Stimulated activated naive B cell treated with anti-CD40 and anti-IgM and Interleukin-4, amounts not matched to agents 10 μg/mL and 1 μg/mL and 100 μg/mL, for 72 hours (primary cell): ENCODE measurements at regions not wholly inside any gene's neighbourhood (a gene's known extent, or its start where the extent isn't known, plus 50 kb on each side); places are given as distances from the start of the nearest gene placed in this dataset.
"Not testable (repeated sequence)": the region's sequence is repeated elsewhere in the genome, so short reads cannot be mapped to it uniquely, and the experiment has no call there.

Experiments used
- ATAC-seq, 2 donors: fragments of 150-1000 bp; cut with Tn5 transposase; replicated peaks; 2 replicates each; pipeline ENCODE4 v1.10.0; 2021; ENCODE audit warnings: moderate library complexity in 1 of 2
- DNase-seq: peaks from one replicate; pipeline ENCODE4 v3.0.0; 2021
- H3K27ac Mint-ChIP-seq: one replicate; pipeline ENCODE4 v1.8.0; 2022; ENCODE audit warnings: mild to moderate bottlenecking, mixed read lengths
- H3K27me3 Mint-ChIP-seq, 2 donors: one replicate each; pipeline ENCODE4 v1.8.0; 2022; ENCODE audit warnings: mixed read lengths in 2 of 2
- H3K36me3 Mint-ChIP-seq, 2 donors: one replicate each; pipeline ENCODE4 v1.8.0; 2022; ENCODE audit warnings: mixed read lengths in 2 of 2, mild to moderate bottlenecking in 1 of 2
- H3K4me1 Mint-ChIP-seq, 2 donors: one replicate each; pipeline ENCODE4 v1.8.0; 2022; ENCODE audit warnings: mixed read lengths in 2 of 2, mild to moderate bottlenecking in 1 of 2
- H3K4me3 Mint-ChIP-seq, 2 donors: one replicate each; pipeline ENCODE4 v1.8.0; 2022; ENCODE audit warnings: mild to moderate bottlenecking in 2 of 2, mixed read lengths in 2 of 2, moderate library complexity in 1 of 2
- H3K9me3 Mint-ChIP-seq, 2 donors: one replicate each; pipeline ENCODE4 v1.8.0; 2022; ENCODE audit warnings: mixed read lengths in 2 of 2, mild to moderate bottlenecking in 1 of 2

DNA sequence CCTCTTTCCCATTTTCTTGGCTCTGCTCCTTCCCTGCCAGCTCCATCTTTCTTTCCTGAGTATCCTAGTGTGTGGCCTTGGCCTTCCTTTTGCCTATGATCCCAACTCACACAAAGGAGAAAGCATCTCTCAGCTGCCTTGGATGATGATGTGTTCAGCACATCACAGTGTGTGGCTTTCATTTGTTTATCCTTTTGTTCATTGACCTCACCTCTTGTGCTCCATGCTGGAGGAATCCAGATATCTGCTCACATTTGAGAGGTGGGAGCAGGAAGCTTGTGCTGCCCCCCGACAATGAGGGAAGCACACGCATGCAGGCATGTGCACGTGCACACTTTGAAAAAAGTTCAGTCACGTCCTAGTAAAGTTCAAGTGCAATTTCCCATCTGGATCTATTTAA is 131.0 kb downstream of the SMIM20 start:
- Mint-ChIP-seq H3K4me3 (no peak overlapping the region), H3K36me3 (no peaks in the 10 kb centered on the region), H3K27me3 (peaks cover 34 to 39% of the 10 kb centered on the region in 2 donors), H3K4me1 (peaks cover 4% of the 10 kb centered on the region in 2 donors), H3K27ac (no peak overlapping the region), H3K9me3 (peaks cover 0 to 2% of the 10 kb centered on the region in 2 donors)
- no peak for ATAC-seq
- DNase-seq = no peak

- peaks cover 34 to 49% of the 10 kb centered on the region in 2 donors for H3K27me3 Mint-ChIP-seq
- no peaks in the 10 kb centered on the region for H3K9me3 Mint-ChIP-seq
- DNase-seq = no peak
Measured at GRCh38 chr4:26047795-26048194, 133.8 kb downstream of the SMIM20 start.

DNA sequence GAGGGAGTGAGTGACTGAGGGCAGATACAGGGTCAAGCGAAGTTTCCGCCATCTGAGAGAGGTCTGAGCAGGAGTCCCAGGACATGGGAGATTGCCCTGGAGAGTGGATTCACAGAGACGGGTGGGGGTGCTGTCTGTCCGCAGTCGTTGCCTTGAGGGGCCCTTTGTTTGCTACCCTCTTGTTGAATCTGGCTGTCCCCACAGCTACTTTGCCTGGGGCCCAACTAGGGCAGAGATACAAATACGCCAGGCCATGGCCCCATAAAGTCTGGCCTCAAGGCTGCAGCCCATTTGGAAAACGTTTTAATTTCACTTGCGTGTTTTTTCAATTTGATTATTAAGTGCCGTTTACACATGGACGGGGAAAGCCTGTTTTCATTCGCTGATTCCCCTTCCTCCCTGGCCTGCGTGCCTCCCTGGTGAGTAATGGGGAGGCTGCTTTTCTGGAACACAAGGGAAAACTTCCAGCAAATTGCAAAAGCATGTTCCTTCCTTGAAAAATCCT is 134.4 kb downstream of the SMIM20 start:
- DNase-seq = no peak
- Mint-ChIP-seq H3K36me3 (no peaks in the 10 kb centered on the region), H3K27me3 (peaks cover 32 to 48% of the 10 kb centered on the region in 2 donors), H3K27ac (no peak overlapping the region), H3K4me3 (no peak overlapping the region), H3K9me3 (no peaks in the 10 kb centered on the region), H3K4me1 (peaks cover 4 to 12% of the 10 kb centered on the region in 2 donors)
- ATAC-seq = no peak

More at GRCh38 chr4:26047795-26048194, 133.8 kb downstream of the SMIM20 start:
- ATAC-seq = no peak
- Mint-ChIP-seq H3K4me1 (peaks cover 4 to 9% of the 10 kb centered on the region in 2 donors), H3K4me3 (no peak overlapping the region), H3K27ac (no peak overlapping the region), H3K36me3 (no peaks in the 10 kb centered on the region)

GRCh38 chr4:26048950-26049349 is 134.9 kb downstream of the SMIM20 start:
- H3K27ac Mint-ChIP-seq = no peak overlapping the region
- peaks cover 4 to 12% of the 10 kb centered on the region in 2 donors for H3K4me1 Mint-ChIP-seq
- DNase-seq (no peak), ATAC-seq (no peak)
- H3K36me3 Mint-ChIP-seq = no peaks in the 10 kb centered on the region
- H3K4me3 Mint-ChIP-seq = no peak overlapping the region
- peaks cover 0 to under 1% of the 10 kb centered on the region in 2 donors for H3K9me3 Mint-ChIP-seq
- H3K27me3 Mint-ChIP-seq = peaks cover 30 to 44% of the 10 kb centered on the region in 2 donors

DNA sequence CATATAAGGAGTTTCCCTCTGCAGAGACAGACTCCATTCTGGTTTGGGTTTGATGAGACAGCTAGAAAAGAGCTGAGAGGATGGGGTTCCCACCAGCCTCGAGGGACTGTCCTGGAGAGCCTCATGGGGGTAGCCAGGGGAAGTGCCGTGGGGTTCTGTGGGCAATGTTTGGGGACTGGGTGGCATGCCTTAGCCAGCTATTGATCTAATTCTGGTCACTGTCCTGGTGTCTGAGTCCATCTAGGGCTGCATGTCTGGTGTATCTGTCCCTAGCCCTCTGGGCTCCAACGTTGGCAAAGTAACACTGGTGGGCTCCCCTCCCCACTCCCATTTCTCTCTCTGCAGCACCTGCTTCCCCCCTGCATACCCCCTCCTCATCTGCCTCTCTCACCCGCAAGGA is 135.4 kb downstream of the SMIM20 start:
- ATAC-seq (peak in 1 of 2 donors; percentile 39), DNase-seq (no peak)
- peaks cover 0 to 4% of the 10 kb centered on the region in 2 donors for H3K9me3 Mint-ChIP-seq
- H3K36me3 Mint-ChIP-seq = no peaks in the 10 kb centered on the region
- H3K4me3 Mint-ChIP-seq = no peak overlapping the region
- H3K27me3 Mint-ChIP-seq = peaks cover 30 to 43% of the 10 kb centered on the region in 2 donors
- H3K27ac Mint-ChIP-seq = peak overlapping the region; percentile 33
- peaks cover 4 to 12% of the 10 kb centered on the region in 2 donors for H3K4me1 Mint-ChIP-seq

- no peaks in the 10 kb centered on the region for H3K36me3 Mint-ChIP-seq
- H3K27ac Mint-ChIP-seq = no peak overlapping the region
- no peak overlapping the region for H3K4me3 Mint-ChIP-seq
- ATAC-seq = peak in 1 of 2 donors; percentile 31
- peaks cover 0 to 8% of the 10 kb centered on the region in 2 donors for H3K9me3 Mint-ChIP-seq
- H3K4me1 Mint-ChIP-seq = peaks cover 4 to 10% of the 10 kb centered on the region in 2 donors
- peaks cover 25 to 38% of the 10 kb centered on the region in 2 donors for H3K27me3 Mint-ChIP-seq
- no peak for DNase-seq
Measured at GRCh38 chr4:26050212-26050643, 136.2 kb downstream of the SMIM20 start.

- Mint-ChIP-seq H3K36me3 (no peaks in the 10 kb centered on the region), H3K9me3 (peaks cover 0 to 8% of the 10 kb centered on the region in 2 donors), H3K4me1 (peaks cover 4 to 10% of the 10 kb centered on the region in 2 donors), H3K27me3 (peaks cover 25 to 38% of the 10 kb centered on the region in 2 donors), H3K27ac (no peak overlapping the region), H3K4me3 (no peak overlapping the region)
- DNase-seq (no peak), ATAC-seq (no peak)
Measured at GRCh38 chr4:26050671-26051070, 136.7 kb downstream of the SMIM20 start.

DNA sequence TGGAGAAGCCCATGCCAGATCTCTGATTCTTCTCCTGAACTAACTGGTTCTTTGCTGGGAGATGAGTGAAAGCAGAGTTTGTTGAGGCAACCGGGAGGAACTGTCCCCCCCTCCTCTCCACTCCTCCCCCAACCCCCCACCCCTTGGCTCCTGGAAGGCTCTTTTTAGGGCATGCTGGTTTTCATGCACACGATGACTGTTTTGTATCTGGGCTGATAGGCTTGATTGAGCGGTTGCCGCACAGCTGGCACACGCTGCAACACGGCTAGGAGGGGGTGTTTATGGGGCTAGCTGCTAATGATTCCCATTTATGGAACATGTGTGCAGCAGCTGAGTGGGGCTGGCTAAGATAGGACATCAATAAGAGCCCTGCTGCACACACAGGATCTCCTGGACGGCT is 137.2 kb downstream of the SMIM20 start:
- no peaks in the 10 kb centered on the region for H3K36me3 Mint-ChIP-seq
- H3K4me3 Mint-ChIP-seq = no peak overlapping the region
- peaks cover 4 to 10% of the 10 kb centered on the region in 2 donors for H3K4me1 Mint-ChIP-seq
- DNase-seq (no peak), ATAC-seq (no peak)
- peaks cover 27 to 35% of the 10 kb centered on the region in 2 donors for H3K27me3 Mint-ChIP-seq
- H3K27ac Mint-ChIP-seq = no peak overlapping the region
- H3K9me3 Mint-ChIP-seq = peaks cover 0 to 8% of the 10 kb centered on the region in 2 donors

GRCh38 chr4:26052663-26053541 is 138.9 kb downstream of the SMIM20 start:
- no peak for DNase-seq
- H3K9me3 Mint-ChIP-seq = peaks cover 0 to 8% of the 10 kb centered on the region in 2 donors
- peaks cover 4 to 10% of the 10 kb centered on the region in 2 donors for H3K4me1 Mint-ChIP-seq
- H3K27ac Mint-ChIP-seq = no peak overlapping the region
- no peaks in the 10 kb centered on the region for H3K36me3 Mint-ChIP-seq
- H3K4me3 Mint-ChIP-seq = no peak overlapping the region
- peaks cover 25 to 34% of the 10 kb centered on the region in 2 donors for H3K27me3 Mint-ChIP-seq
- ATAC-seq = no peak

DNA sequence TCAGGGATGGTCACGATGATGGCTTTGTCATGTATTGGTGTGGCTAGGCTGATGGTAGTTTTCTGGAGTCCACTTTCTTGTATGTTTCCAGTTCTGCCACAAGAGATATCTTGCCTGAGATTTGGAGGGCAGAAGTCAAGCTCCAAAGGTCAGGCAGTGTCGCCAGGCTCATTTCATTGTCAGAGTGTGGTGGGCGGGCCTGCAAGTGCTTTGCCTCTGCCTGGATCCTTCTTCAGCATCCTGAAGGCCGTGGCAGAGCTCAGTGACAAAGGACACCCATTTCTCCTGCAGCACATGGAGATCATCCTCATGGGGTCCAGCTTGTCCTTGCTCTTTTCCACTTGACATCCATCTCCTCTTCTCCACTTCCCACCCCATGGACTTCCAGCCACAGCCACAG is 139.7 kb downstream of the SMIM20 start:
- H3K27ac Mint-ChIP-seq = no peak overlapping the region
- no peaks in the 10 kb centered on the region for H3K36me3 Mint-ChIP-seq
- ATAC-seq (no peak), DNase-seq (no peak)
- no peak overlapping the region for H3K4me3 Mint-ChIP-seq
- H3K27me3 Mint-ChIP-seq = peaks cover 21 to 31% of the 10 kb centered on the region in 2 donors
- H3K4me1 Mint-ChIP-seq = peaks cover 10 to 13% of the 10 kb centered on the region in 2 donors
- H3K9me3 Mint-ChIP-seq = peaks cover 0 to 8% of the 10 kb centered on the region in 2 donors

GRCh38 chr4:26055855-26056254 is 141.8 kb downstream of the SMIM20 start:
- Mint-ChIP-seq H3K27me3 (peaks cover 23 to 25% of the 10 kb centered on the region in 2 donors), H3K9me3 (peaks cover 1 to 8% of the 10 kb centered on the region in 2 donors), H3K4me1 (peaks cover 5 to 7% of the 10 kb centered on the region in 2 donors), H3K36me3 (no peaks in the 10 kb centered on the region), H3K27ac (no peak overlapping the region), H3K4me3 (no peak overlapping the region)
- ATAC-seq (no peak), DNase-seq (no peak)

- Mint-ChIP-seq H3K9me3 (peaks cover 3 to 8% of the 10 kb centered on the region in 2 donors), H3K36me3 (no peaks in the 10 kb centered on the region), H3K4me3 (no peak overlapping the region), H3K4me1 (peaks cover 5 to 7% of the 10 kb centered on the region in 2 donors), H3K27ac (no peak overlapping the region), H3K27me3 (peaks cover 19 to 22% of the 10 kb centered on the region in 2 donors)
- DNase-seq (no peak), ATAC-seq (no peak)
Measured at GRCh38 chr4:26056406-26056805, 142.4 kb downstream of the SMIM20 start.

DNA sequence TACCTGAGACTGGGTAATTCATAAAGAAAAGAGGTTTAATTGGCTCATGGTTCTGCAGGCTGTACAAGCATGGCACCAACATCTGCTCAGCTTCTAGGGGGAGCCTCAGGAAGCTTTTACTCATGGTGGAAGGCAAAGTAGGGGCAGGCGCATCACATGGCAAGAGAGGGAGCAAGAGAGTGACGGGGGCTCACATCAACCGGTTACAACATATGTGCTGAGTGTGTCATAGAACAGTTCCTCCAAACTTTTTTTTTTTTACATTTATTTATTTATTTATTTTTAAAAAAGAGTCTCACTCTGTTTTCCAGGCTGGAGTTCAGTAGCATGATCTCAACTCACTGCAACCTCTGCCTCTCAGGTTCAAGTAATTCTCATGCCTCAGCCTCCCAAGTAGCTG is 143.8 kb downstream of the SMIM20 start:
- not testable (repeated sequence) for H3K4me3 Mint-ChIP-seq, H3K36me3 Mint-ChIP-seq, H3K9me3 Mint-ChIP-seq, H3K27ac Mint-ChIP-seq, ATAC-seq, DNase-seq
- H3K4me1 Mint-ChIP-seq = peaks cover 8 to 11% of the 10 kb centered on the region in 2 donors
- H3K27me3 Mint-ChIP-seq = peaks cover 18 to 26% of the 10 kb centered on the region in 2 donors

DNA sequence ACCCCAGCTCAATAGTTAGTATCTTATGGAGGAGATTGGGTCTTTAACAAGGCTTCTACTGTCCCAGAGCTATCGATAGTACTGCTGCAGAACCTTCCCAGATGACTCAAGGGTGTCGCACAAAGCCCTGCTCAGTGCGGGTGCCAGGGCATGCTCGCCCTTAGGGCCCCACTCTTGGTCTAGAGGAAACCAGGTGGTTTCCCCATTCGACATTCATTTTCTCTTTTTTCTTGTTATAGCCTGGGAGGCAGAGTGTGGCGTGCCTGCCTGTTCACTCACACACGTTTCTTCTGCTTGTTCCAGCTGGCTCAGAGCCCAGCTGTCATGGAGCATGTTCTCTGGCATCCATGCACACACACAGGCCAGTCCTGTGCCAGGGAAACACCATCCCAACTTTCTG is 144.5 kb downstream of the SMIM20 start:
- Mint-ChIP-seq H3K36me3 (no peaks in the 10 kb centered on the region), H3K27ac (no peak overlapping the region), H3K27me3 (peaks cover 11 to 21% of the 10 kb centered on the region in 2 donors), H3K4me1 (peaks cover 5 to 11% of the 10 kb centered on the region in 2 donors), H3K9me3 (peaks cover 3 to 8% of the 10 kb centered on the region in 2 donors), H3K4me3 (no peak overlapping the region)
- no peak for DNase-seq
- peak; percentile 60 to 78 for ATAC-seq
